CD4-positive, alpha-beta memory T cell (primary cell): ENCODE measurements at regions not wholly inside any gene's neighbourhood (a gene's known extent, or its start where the extent isn't known, plus 50 kb on each side); places are given as distances from the start of the nearest gene placed in this dataset.

Experiments
- CTCF ChIA-PET: fragments of 350-600 bp; sonication (Branson Sonifier 250); formaldehyde crosslinking; loops from one replicate; lab custom pipeline; 2021; ENCODE audit warnings: inconsistent platforms; ENCODE audit not compliant: partially characterized antibody; lab: Charles Lee
- POLR2A ChIA-PET: fragments of 350-600 bp; sonication (Branson Sonifier 250); formaldehyde crosslinking; loops from one replicate; lab custom pipeline; 2021; ENCODE audit not compliant: partially characterized antibody; lab: Charles Lee
- DNase-seq, 5 donors: peaks; one replicate each; pipeline versions ENCODE4 v3.0.0 to v3.0.0-alpha.2; 2020 to 2022; ENCODE audit warnings: mixed read lengths in 1 of 5
- H3K27ac ChIP-seq: one replicate; pipeline ENCODE4 v1.7.0; 2013; ENCODE audit warnings: low read depth, low read length
- H3K27me3 ChIP-seq: 2 replicates; pipeline ENCODE4 v1.7.0; 2013; ENCODE audit warnings: mild to moderate bottlenecking, low read length, moderate library complexity; ENCODE audit not compliant: insufficient read depth
- H3K36me3 ChIP-seq: 2 replicates; pipeline ENCODE4 v1.7.0; 2013; ENCODE audit warnings: mild to moderate bottlenecking, low read length, moderate library complexity; ENCODE audit not compliant: insufficient read depth
- H3K4me1 ChIP-seq: 2 replicates; pipeline ENCODE4 v1.7.0; 2013; ENCODE audit warnings: mild to moderate bottlenecking, low read length, moderate library complexity; ENCODE audit not compliant: insufficient read depth
- H3K4me3 ChIP-seq, 2 donors: one replicate each; pipeline ENCODE4 v1.7.0; 2013; ENCODE audit warnings: low read length in 2 of 2, mild to moderate bottlenecking in 1 of 2
- H3K9me3 ChIP-seq, 2 donors: one replicate each; pipeline ENCODE4 v1.7.0; 2013; ENCODE audit warnings: low read length in 2 of 2, control low read depth in 1 of 2; ENCODE audit not compliant: control insufficient read depth in 1 of 2
- H3K27ac Mint-ChIP-seq, 7 donors: one replicate each; pipeline ENCODE4 v1.8.0; 2020 to 2021; ENCODE audit warnings: mixed read lengths in 7 of 7, mild to moderate bottlenecking in 6 of 7, inconsistent platforms in 3 of 7, moderate library complexity in 3 of 7
- H3K27me3 Mint-ChIP-seq, 2 donors: one replicate each; pipeline ENCODE4 v1.8.0; 2020 to 2021; ENCODE audit warnings: mixed read lengths in 2 of 2
- H3K36me3 Mint-ChIP-seq, 2 donors: one replicate each; pipeline ENCODE4 v1.8.0; 2020 to 2021; ENCODE audit warnings: mixed read lengths in 2 of 2, inconsistent platforms in 1 of 2, mild to moderate bottlenecking in 1 of 2
- H3K4me1 Mint-ChIP-seq, 4 donors: one replicate each; pipeline ENCODE4 v1.8.0; 2020 to 2021; ENCODE audit warnings: mixed read lengths in 4 of 4, mild to moderate bottlenecking in 1 of 4
- H3K4me3 Mint-ChIP-seq, 8 donors: one replicate each; pipeline ENCODE4 v1.8.0; 2020 to 2021; ENCODE audit warnings: mixed read lengths in 8 of 8, mild to moderate bottlenecking in 7 of 8, moderate library complexity in 6 of 8, inconsistent platforms in 3 of 8
- H3K9me3 Mint-ChIP-seq, 8 donors: one replicate each; pipeline ENCODE4 v1.8.0; 2020 to 2021; ENCODE audit warnings: mixed read lengths in 8 of 8, mild to moderate bottlenecking in 5 of 8, inconsistent platforms in 3 of 8, moderate library complexity in 1 of 8
- intact Hi-C: fragments of 100-400 bp; cut with micrococcal nuclease; formaldehyde crosslinking; loops from one replicate; pipeline ENCODE4 v1.15.1; 2023

DNA sequence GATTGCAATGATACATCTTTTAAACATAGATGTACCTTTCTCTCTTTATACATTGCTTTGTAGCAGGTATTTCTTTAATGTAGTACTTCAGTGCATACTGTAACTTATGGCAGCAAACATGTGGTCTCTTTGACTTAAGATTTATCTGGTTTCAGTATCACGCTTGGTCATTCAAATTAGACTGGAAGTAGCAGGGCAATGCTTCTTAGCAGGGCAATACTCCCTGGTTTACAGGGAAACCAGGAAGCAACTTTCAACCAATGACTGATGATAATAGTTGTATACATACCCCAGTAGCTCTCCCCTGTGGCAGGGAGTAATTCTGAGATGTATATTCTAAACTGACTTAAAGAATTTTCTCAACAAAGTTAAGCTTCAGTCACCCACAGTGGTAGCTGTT is 761.1 kb upstream of the CDH10 start:
- H3K9me3 ChIP-seq: peaks cover 0 to 9% of the 10 kb centered on the region in 2 donors
- DNase-seq: no peak
- CTCF ChIA-PET: no interaction called here
- intact Hi-C loops: no loop called here
- H3K4me1 ChIP-seq: no peaks in the 10 kb centered on the region
- POLR2A ChIA-PET: no interaction called here
- no peaks in the 10 kb centered on the region for H3K27me3 Mint-ChIP-seq
- H3K36me3 Mint-ChIP-seq: no peaks in the 10 kb centered on the region
- no peak overlapping the region for H3K4me3 Mint-ChIP-seq
- H3K36me3 ChIP-seq: no peaks in the 10 kb centered on the region
- H3K27ac ChIP-seq: no peak overlapping the region
- H3K9me3 Mint-ChIP-seq: peaks cover 2 to 30% (median 15%) of the 10 kb centered on the region in 8 donors
- H3K27me3 ChIP-seq: no peaks in the 10 kb centered on the region
- no peak overlapping the region for H3K4me3 ChIP-seq
- no peaks in the 10 kb centered on the region for H3K4me1 Mint-ChIP-seq
- H3K27ac Mint-ChIP-seq: no peak overlapping the region

DNA sequence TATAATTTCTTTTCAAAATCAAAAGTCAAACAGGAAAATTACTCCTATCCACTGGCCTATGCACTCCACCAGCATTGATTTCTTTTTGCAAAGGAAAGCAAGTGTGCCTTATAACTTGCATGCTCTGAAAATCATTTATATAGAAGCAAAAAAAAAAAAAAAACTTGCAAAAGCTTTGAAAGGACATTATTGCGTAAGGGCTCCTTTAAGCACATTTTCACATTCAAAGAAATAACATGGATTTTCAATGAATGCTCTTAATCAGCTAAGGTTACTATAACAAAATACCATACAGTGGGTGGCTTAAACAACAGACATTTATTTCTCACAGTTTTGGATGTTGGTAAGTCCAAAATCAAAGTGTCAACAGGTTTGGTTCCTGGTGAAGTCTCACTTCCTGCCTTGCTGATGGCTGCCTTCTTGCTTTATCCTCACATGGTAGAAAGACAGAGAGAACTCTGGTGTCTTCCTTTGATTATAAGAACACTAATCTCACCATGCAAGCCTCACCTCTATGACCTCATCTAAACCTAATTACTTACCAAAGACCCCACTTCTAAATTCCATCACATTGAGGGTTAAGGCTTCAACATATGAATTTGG is 755.2 kb upstream of the CDH10 start:
- no peak overlapping the region for H3K4me3 ChIP-seq
- H3K9me3 ChIP-seq: peaks cover 0 to 9% of the 10 kb centered on the region in 2 donors
- H3K9me3 Mint-ChIP-seq: peaks cover 0 to 19% (median 8%) of the 10 kb centered on the region in 8 donors
- H3K4me1 Mint-ChIP-seq: no peaks in the 10 kb centered on the region
- ChIA-PET CTCF (no interaction called here), POLR2A (no interaction called here)
- H3K4me3 Mint-ChIP-seq: no peak overlapping the region
- H3K36me3 Mint-ChIP-seq: no peaks in the 10 kb centered on the region
- H3K27me3 ChIP-seq: no peaks in the 10 kb centered on the region
- H3K27ac Mint-ChIP-seq: no peak overlapping the region
- no peaks in the 10 kb centered on the region for H3K27me3 Mint-ChIP-seq
- no peaks in the 10 kb centered on the region for H3K4me1 ChIP-seq
- intact Hi-C loops: no loop called here
- no peak for DNase-seq
- no peaks in the 10 kb centered on the region for H3K36me3 ChIP-seq
- H3K27ac ChIP-seq: no peak overlapping the region

DNA sequence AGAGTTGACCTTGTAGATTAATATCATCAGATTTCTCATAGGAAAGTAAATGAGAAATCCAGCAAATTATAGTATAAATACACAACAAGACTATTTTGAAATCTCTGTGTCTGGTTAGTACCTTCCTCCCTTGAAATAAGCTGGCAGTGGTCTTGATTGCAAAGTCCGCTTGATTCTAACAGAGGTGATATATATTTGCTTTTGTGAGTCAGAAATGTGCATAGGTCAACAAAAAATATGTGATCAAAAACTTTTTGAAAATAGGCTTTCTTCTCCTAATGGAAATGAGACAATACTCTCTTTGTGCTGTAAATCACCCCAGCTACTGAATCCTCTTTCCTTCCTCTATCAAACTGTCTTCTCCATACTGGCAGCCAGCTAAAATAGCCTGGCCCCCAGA is 749.2 kb upstream of the CDH10 start:
- no peak overlapping the region for H3K4me3 Mint-ChIP-seq
- CTCF ChIA-PET: no interaction called here
- H3K9me3 Mint-ChIP-seq: peaks cover 0 to 31% (median 11%) of the 10 kb centered on the region in 8 donors
- no peaks in the 10 kb centered on the region for H3K27me3 ChIP-seq
- no peaks in the 10 kb centered on the region for H3K27me3 Mint-ChIP-seq
- no peaks in the 10 kb centered on the region for H3K36me3 Mint-ChIP-seq
- H3K4me3 ChIP-seq: no peak overlapping the region
- POLR2A ChIA-PET: no interaction called here
- no peaks in the 10 kb centered on the region for H3K36me3 ChIP-seq
- intact Hi-C loops: no loop called here
- no peak overlapping the region for H3K27ac Mint-ChIP-seq
- no peak for DNase-seq
- no peaks in the 10 kb centered on the region for H3K4me1 Mint-ChIP-seq
- H3K9me3 ChIP-seq: no peaks in the 10 kb centered on the region
- no peaks in the 10 kb centered on the region for H3K4me1 ChIP-seq
- no peak overlapping the region for H3K27ac ChIP-seq

DNA sequence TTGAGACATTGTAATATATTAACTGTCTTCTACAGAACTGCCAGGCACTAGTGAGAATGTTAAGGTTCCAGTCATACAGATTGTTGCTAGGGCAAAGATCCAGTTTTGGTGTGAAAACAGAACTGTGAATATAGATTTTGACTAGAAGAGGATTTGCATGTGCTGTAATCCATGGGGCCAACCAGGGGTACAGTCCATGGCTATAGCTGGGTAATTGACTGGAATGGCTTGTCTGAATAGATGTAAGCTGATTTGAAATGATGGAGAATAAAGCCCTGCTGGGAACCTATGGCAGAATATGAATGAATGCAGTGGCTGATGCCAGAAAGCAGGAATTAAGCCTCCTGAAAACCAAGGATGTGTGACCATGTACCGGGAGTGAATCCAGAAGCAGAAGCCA is 748.5 kb upstream of the CDH10 start:
- Histone ChIP-seq H3K36me3 (no peaks in the 10 kb centered on the region), H3K27me3 (no peaks in the 10 kb centered on the region), H3K27ac (no peak overlapping the region), H3K4me1 (no peaks in the 10 kb centered on the region), H3K4me3 (no peak overlapping the region), H3K9me3 (no peaks in the 10 kb centered on the region)
- Mint-ChIP-seq H3K4me1 (no peaks in the 10 kb centered on the region), H3K36me3 (no peaks in the 10 kb centered on the region), H3K4me3 (no peak overlapping the region), H3K9me3 (peaks cover 0 to 31% (median 10%) of the 10 kb centered on the region in 8 donors), H3K27me3 (no peaks in the 10 kb centered on the region), H3K27ac (no peak overlapping the region)
- POLR2A ChIA-PET: no interaction called here
- intact Hi-C loops: no loop called here
- CTCF ChIA-PET: no interaction called here
- no peak for DNase-seq

DNA sequence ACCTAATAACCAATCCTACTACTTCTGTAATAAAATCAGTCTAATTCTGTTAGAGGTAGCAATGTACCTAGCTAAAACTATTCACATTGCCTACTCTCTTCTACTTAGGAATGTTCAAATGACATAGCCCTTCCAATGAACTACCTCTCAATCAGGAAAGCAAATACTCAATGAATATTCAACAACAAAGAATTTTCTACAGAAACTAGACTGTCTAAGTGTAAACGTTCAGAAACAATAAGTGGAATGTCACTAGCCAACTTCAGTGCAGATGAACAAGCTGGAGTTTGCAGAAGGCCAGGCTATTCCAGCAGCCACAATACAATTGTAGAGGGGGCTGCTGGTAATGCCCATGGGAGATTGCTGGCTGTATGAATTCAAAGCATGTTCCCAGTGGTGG is 743.2 kb upstream of the CDH10 start:
- no peaks in the 10 kb centered on the region for H3K27me3 Mint-ChIP-seq
- H3K9me3 Mint-ChIP-seq: peaks cover 2 to 31% (median 16%) of the 10 kb centered on the region in 8 donors
- DNase-seq: no peak
- no peaks in the 10 kb centered on the region for H3K36me3 Mint-ChIP-seq
- no peaks in the 10 kb centered on the region for H3K36me3 ChIP-seq
- no peaks in the 10 kb centered on the region for H3K4me1 Mint-ChIP-seq
- H3K4me3 ChIP-seq: no peak overlapping the region
- no peak overlapping the region for H3K27ac ChIP-seq
- H3K4me3 Mint-ChIP-seq: no peak overlapping the region
- POLR2A ChIA-PET: no interaction called here
- peaks cover 0 to 7% of the 10 kb centered on the region in 2 donors for H3K9me3 ChIP-seq
- no peak overlapping the region for H3K27ac Mint-ChIP-seq
- H3K4me1 ChIP-seq: no peaks in the 10 kb centered on the region
- no peaks in the 10 kb centered on the region for H3K27me3 ChIP-seq
- intact Hi-C loops: no loop called here
- CTCF ChIA-PET: no interaction called here

DNA sequence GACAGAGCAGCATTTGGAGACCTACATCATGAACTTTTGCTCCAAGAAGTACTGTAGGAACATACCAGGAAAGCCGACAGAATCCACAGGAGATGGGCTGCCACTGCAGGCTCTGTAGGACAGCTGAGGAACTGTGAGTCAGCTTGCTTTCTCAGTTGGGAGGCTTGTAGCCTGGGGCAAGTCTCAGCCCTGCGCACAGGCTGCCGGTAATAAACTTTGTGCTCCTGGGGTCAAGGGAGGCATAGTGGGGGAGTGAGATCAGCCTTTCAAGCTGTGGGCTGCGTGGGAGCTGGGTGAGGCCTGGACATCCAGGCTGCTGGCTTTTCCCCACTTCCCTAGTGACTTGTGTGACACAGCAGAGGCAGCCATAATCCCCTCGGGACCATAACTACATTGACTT is 718.0 kb upstream of the CDH10 start:
- Mint-ChIP-seq H3K9me3 (peaks cover 5 to 39% (median 19%) of the 10 kb centered on the region in 8 donors), H3K27ac (no peak overlapping the region), H3K36me3 (no peaks in the 10 kb centered on the region), H3K4me1 (no peaks in the 10 kb centered on the region), H3K4me3 (no peak overlapping the region), H3K27me3 (no peaks in the 10 kb centered on the region)
- no peak overlapping the region for H3K4me3 ChIP-seq
- DNase-seq: no peak
- H3K27me3 ChIP-seq: no peaks in the 10 kb centered on the region
- POLR2A ChIA-PET: no interaction called here
- intact Hi-C loops: no loop called here
- no peaks in the 10 kb centered on the region for H3K4me1 ChIP-seq
- CTCF ChIA-PET: no interaction called here
- no peak overlapping the region for H3K27ac ChIP-seq
- peaks cover 0 to 3% of the 10 kb centered on the region in 2 donors for H3K9me3 ChIP-seq
- no peaks in the 10 kb centered on the region for H3K36me3 ChIP-seq

DNA sequence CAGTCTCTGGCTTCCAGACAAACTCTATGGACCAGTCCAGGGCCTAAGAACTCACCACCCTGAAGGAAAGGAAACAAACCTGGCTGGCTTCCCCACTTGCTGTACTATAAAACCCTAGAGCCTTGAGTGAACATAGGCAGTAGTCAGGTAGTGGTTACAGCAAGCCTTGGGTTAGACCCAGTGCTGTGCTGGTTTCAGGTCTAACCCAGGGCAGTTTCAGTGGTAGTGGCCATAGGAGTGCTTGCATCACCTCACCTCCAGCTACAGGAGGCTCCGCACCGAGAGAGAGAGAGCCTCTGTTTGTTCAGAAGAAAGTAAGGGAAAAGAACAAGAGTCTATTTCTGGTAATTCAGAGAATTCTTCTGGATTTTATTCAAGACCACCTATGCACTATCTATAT is 714.1 kb upstream of the CDH10 start:
- POLR2A ChIA-PET: no interaction called here
- Histone ChIP-seq H3K27ac (no peak overlapping the region), H3K27me3 (no peaks in the 10 kb centered on the region), H3K4me1 (no peaks in the 10 kb centered on the region), H3K4me3 (no peak overlapping the region), H3K9me3 (peaks cover 0 to 7% of the 10 kb centered on the region in 2 donors), H3K36me3 (no peaks in the 10 kb centered on the region)
- no peak for DNase-seq
- H3K27ac Mint-ChIP-seq: no peak overlapping the region
- H3K36me3 Mint-ChIP-seq: no peaks in the 10 kb centered on the region
- CTCF ChIA-PET: no interaction called here
- no peaks in the 10 kb centered on the region for H3K4me1 Mint-ChIP-seq
- no peaks in the 10 kb centered on the region for H3K27me3 Mint-ChIP-seq
- intact Hi-C loops: no loop called here
- H3K4me3 Mint-ChIP-seq: no peak overlapping the region
- peaks cover 8 to 30% (median 20%) of the 10 kb centered on the region in 8 donors for H3K9me3 Mint-ChIP-seq

DNA sequence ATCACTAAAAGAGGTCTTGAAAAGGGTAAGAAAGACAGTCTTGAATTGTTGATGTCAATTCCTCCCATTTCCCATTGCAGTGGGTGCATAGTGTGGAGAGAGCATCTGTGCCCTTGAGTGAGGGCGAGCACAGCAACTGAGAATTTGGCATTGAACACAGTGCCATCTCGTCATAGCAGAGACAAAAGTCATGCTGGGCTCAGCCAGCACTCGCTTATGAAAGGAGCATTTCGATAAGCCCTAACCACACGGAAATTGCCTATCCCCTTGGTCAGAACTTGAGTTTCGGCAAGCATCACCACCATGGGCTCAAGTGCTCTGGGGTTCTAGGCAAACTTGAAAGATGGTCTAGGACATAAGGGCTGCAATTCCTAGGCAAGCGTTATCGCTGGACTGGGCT is 712.8 kb upstream of the CDH10 start:
- no peaks in the 10 kb centered on the region for H3K36me3 ChIP-seq
- H3K4me3 ChIP-seq: no peak overlapping the region
- no peaks in the 10 kb centered on the region for H3K4me1 ChIP-seq
- H3K27ac ChIP-seq: no peak overlapping the region
- no peak overlapping the region for H3K27ac Mint-ChIP-seq
- POLR2A ChIA-PET: no interaction called here
- H3K9me3 Mint-ChIP-seq: peaks cover 6 to 30% (median 18%) of the 10 kb centered on the region in 8 donors
- no peak overlapping the region for H3K4me3 Mint-ChIP-seq
- intact Hi-C loops: no loop called here
- no peaks in the 10 kb centered on the region for H3K27me3 Mint-ChIP-seq
- peaks cover 0 to 5% of the 10 kb centered on the region in 2 donors for H3K9me3 ChIP-seq
- H3K27me3 ChIP-seq: no peaks in the 10 kb centered on the region
- no peaks in the 10 kb centered on the region for H3K36me3 Mint-ChIP-seq
- DNase-seq: no peak
- CTCF ChIA-PET: no interaction called here
- H3K4me1 Mint-ChIP-seq: no peaks in the 10 kb centered on the region
